G401 (cell line): ENCODE measurements at regions not wholly inside any gene's neighbourhood (a gene's known extent, or its start where the extent isn't known, plus 50 kb on each side); places are given as distances from the start of the nearest gene placed in this dataset.

Source experiments
- DNase-seq: peaks from one replicate; pipeline ENCODE4 v3.0.0-alpha.2; 2015; ENCODE audit warnings: low spot score
- in situ Hi-C: cut with HindIII; loops from 2 replicates; pipeline ENCODE4 v1.10.0; 2016; ENCODE audit warnings: low sequenced_read_pairs, mixed read lengths

GRCh38 chr7:46651561-46652088 lies 730.6 kb upstream of the IGFBP3 start:
- no peak for DNase-seq

GRCh38 chr7:46651070-46651469 lies 730.0 kb upstream of the IGFBP3 start:
- in situ Hi-C loops, result no loop called here
- DNase-seq, result no peak

More at GRCh38 chr7:46651561-46652088, 730.6 kb upstream of the IGFBP3 start:
- in situ Hi-C loops, result no loop called here

GRCh38 chr7:46649876-46650275 lies 728.8 kb upstream of the IGFBP3 start:
- in situ Hi-C loops, result no loop called here
- DNase-seq, result no peak

- in situ Hi-C loops, result no loop called here
- DNase-seq, result no peak
Measured at GRCh38 chr7:46637793-46638735, 717.0 kb upstream of the IGFBP3 start.

GRCh38 chr7:46636022-46636421 lies 715.0 kb upstream of the IGFBP3 start:
- in situ Hi-C loops, result no loop called here
- no peak for DNase-seq

GRCh38 chr7:46633630-46634240 lies 712.7 kb upstream of the IGFBP3 start:
- in situ Hi-C loops, result no loop called here
- no peak for DNase-seq

GRCh38 chr7:46633200-46633599 lies 712.1 kb upstream of the IGFBP3 start:
- DNase-seq, result no peak
- in situ Hi-C loops, result no loop called here

GRCh38 chr7:46630031-46630430 lies 709.0 kb upstream of the IGFBP3 start:
- no peak for DNase-seq
- in situ Hi-C loops, result no loop called here

GRCh38 chr7:46628389-46628788 lies 707.3 kb upstream of the IGFBP3 start:
- in situ Hi-C loops, result no loop called here

GRCh38 chr7:46626691-46627310 lies 705.7 kb upstream of the IGFBP3 start:
- in situ Hi-C loops, result no loop called here
- DNase-seq, result no peak

More at GRCh38 chr7:46628389-46628788, 707.3 kb upstream of the IGFBP3 start:
- no peak for DNase-seq

- in situ Hi-C loops, result no loop called here
- DNase-seq, result no peak
Measured at GRCh38 chr7:46626261-46626660, 705.2 kb upstream of the IGFBP3 start.

GRCh38 chr7:46625032-46625431 lies 704.0 kb upstream of the IGFBP3 start:
- in situ Hi-C loops, result no loop called here
- DNase-seq, result no peak

GRCh38 chr7:46622251-46622650 lies 701.2 kb upstream of the IGFBP3 start:
- in situ Hi-C loops, result no loop called here
- DNase-seq, result no peak

GRCh38 chr7:46619723-46620310 lies 698.7 kb upstream of the IGFBP3 start:
- in situ Hi-C loops, result no loop called here

GRCh38 chr7:46616636-46617035 lies 695.6 kb upstream of the IGFBP3 start:
- no peak for DNase-seq
- in situ Hi-C loops, result no loop called here

More at GRCh38 chr7:46619723-46620310, 698.7 kb upstream of the IGFBP3 start:
- DNase-seq, result no peak

GRCh38 chr7:46613551-46613950 lies 692.5 kb upstream of the IGFBP3 start:
- in situ Hi-C loops, result no loop called here

GRCh38 chr7:46613116-46613515 lies 692.0 kb upstream of the IGFBP3 start:
- in situ Hi-C loops, result no loop called here

More at GRCh38 chr7:46613551-46613950, 692.5 kb upstream of the IGFBP3 start:
- DNase-seq, result no peak

GRCh38 chr7:46611508-46611907 lies 690.4 kb upstream of the IGFBP3 start:
- DNase-seq, result no peak
- in situ Hi-C loops, result no loop called here

More at GRCh38 chr7:46613116-46613515, 692.0 kb upstream of the IGFBP3 start:
- no peak for DNase-seq

GRCh38 chr7:46610746-46611145 lies 689.7 kb upstream of the IGFBP3 start:
- in situ Hi-C loops, result no loop called here
- no peak for DNase-seq
